ENCODE measurements at regions not wholly inside any gene's neighbourhood (a gene's known extent, or its start where the extent isn't known, plus 50 kb on each side); places are given as distances from the start of the nearest gene placed in this dataset.

DNA sequence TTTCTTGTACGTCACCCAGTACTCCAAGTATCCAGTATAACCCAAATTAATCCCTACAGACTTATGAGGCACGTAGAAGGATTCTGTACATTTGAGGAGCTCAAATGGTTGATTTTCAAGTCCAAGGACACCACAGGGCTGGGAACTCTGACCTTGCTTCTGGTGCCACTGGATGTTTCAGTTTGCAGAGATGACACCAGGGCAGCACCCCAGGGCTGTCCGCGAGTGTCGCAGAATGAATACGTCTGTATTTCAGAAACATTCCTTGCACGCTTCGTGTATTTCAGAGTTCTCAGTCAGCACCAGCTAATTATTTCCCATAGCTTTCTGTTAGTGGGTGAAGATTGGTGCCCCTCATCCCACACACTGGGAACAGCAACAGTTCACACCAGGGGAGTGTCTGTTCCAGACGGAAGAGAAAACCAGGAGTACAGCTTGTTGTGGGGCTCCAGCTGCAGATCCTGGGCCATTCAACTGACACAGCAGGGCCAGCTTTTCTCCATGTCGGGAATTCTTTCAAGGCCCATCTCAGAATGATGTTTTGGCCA is 159.2 kb downstream of the RHOU start:
- no peak for TF ChIP-seq CTCF (IDR thresholded peaks at IDR 0.05; ENCODE audit: control extremely low read depth, extremely low read depth, low read depth, missing control alignments)
- ChIA-PET POLR2A (no interaction called here), CTCF (interaction anchor here (1.2 to 1.3 kb wide), 2 partner anchors 13 to 226 kb away, joined by 3 read pairs; no protein-coding TSS in a partner anchor)
- no peak for DNase-seq (ENCODE audit: extremely low spot score)

GRCh38 chr1:228897901-228898300 is 162.6 kb downstream of the RHOU start:
- ChIA-PET POLR2A (no interaction called here), CTCF (no interaction called here)
- TF ChIP-seq CTCF (IDR thresholded peaks at IDR 0.05; ENCODE audit: control extremely low read depth, extremely low read depth, low read depth, missing control alignments): no peak
- DNase-seq (ENCODE audit: extremely low spot score): no peak

GRCh38 chr1:228898582-228898992 is 163.3 kb downstream of the RHOU start:
- TF ChIP-seq CTCF (IDR thresholded peaks at IDR 0.05; ENCODE audit: control extremely low read depth, extremely low read depth, low read depth, missing control alignments): no peak
- POLR2A ChIA-PET: no interaction called here
- CTCF ChIA-PET: no interaction called here
- peak; percentile 77 for DNase-seq (ENCODE audit: extremely low spot score)

DNA sequence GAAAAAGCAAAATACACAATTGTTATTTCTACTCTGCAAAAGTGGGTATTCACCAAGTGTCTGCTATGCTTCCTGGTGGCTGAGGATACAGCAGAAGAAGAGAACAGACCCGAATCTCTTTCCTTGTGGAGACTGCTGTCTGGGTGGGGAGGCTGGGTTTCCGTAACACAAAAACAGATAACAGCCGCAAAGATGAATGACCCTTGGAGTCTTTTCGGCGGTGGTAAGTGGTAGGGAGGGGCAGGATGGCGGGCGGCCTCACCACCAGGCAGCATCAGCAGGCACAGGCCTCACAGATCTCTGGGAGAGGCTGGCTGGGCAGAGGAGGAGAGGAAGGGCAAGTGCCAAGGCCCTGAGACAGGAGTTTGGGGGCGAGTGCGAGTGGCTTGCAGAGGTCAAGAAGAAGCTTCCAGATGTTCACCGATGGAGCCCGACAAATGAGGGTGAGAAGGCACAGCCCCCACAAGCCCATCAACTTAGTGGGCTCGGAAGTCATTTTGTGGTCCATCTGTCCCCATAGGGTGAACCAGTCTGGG is 164.2 kb downstream of the RHOU start:
- no peak for TF ChIP-seq CTCF (IDR thresholded peaks at IDR 0.05; ENCODE audit: control extremely low read depth, extremely low read depth, low read depth, missing control alignments)
- ChIA-PET POLR2A (no interaction called here), CTCF (interaction anchor here (1.5 kb wide), 1 partner anchor 9 kb away, joined by 5 read pairs; no protein-coding TSS in a partner anchor)
- DNase-seq (ENCODE audit: extremely low spot score): no peak

DNA sequence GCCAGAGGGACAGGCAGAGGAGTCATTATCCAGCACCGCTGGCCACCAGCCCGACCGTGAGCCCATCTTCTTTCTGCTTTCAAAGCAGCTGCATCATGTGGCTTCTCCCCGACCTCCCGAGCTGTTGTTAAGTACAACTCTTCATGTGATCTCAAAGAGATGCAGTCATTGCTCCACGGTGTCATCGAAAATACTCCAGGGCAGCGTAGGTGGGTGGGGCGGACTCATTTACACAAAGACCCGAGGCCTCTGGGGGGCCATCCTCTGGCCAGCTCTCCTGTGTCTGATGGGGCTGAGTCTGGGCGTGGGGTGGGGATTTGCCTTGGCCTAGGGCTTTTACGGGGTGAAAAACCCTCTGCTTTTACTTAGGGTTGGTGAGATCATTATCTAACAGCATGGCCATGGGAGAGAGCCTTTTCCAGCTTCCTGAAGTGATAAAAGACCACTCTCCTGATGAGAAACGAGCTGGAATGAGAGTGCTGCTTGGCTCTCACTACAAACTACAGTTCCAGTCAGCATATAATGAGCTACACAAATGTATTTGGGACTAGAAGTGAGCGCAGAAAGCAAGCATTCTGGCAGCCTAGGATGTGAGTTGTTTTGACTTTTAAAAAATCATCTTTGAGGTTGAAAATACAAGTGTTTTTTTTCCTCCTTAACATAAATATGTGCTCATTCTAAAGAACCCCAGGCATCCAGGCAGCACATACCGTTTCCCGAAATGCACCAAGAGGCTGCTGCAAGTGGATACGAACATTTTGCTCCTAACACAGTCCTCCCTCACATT is 165.0 kb downstream of the RHOU start:
- ChIA-PET CTCF (interaction anchor here (1.1 to 1.5 kb wide), 2 partner anchors 9 to 228 kb away, joined by 3 to 5 read pairs; no protein-coding TSS in a partner anchor), POLR2A (no interaction called here)
- no peak for DNase-seq (ENCODE audit: extremely low spot score)
- no peak for TF ChIP-seq CTCF (IDR thresholded peaks at IDR 0.05; ENCODE audit: control extremely low read depth, extremely low read depth, low read depth, missing control alignments)

- DNase-seq (ENCODE audit: extremely low spot score): no peak
- TF ChIP-seq CTCF (IDR thresholded peaks at IDR 0.05; ENCODE audit: control extremely low read depth, extremely low read depth, low read depth, missing control alignments): no peak
- ChIA-PET CTCF (interaction anchor here (1.1 to 1.5 kb wide), 2 partner anchors 8 to 229 kb away, joined by 3 to 5 read pairs; no protein-coding TSS in a partner anchor), POLR2A (no interaction called here)
These were observed 165.7 kb downstream of the RHOU start for GRCh38 chr1:228900886-228901392.
